Lung (tissue), 11 donors: ENCODE measurements at regions not wholly inside any gene's neighbourhood (a gene's known extent, or its start where the extent isn't known, plus 50 kb on each side); places are given as distances from the start of the nearest gene placed in this dataset.

ENCODE experiments used
- ATAC-seq: fragments of 200-7000 bp; cut with Tn5 transposase; one replicate; pipeline ENCODE4 v1.9.1; 2020; ENCODE audit warnings: moderate number of reproducible peaks; ENCODE audit not compliant: insufficient read depth, low FRiP score
- DNase-seq, 3 donors: peaks; one replicate each; pipeline ENCODE4 v3.0.0-alpha.2; 2013 to 2017
- H3K27ac ChIP-seq, 2 donors: one replicate each; pipeline ENCODE4 v1.5.1; 2013; ENCODE audit warnings: mild to moderate bottlenecking in 2 of 2, moderate library complexity in 2 of 2, control low read depth in 1 of 2, inconsistent platforms in 1 of 2, low read depth in 1 of 2, low read length in 1 of 2
- H3K27me3 ChIP-seq, 3 donors: one replicate each; pipeline ENCODE4 v1.5.1; 2013; ENCODE audit warnings: low read length in 2 of 3; ENCODE audit not compliant: control insufficient read depth in 3 of 3, insufficient read depth in 3 of 3
- H3K36me3 ChIP-seq, 4 donors: one replicate each; pipeline ENCODE4 v1.5.1; 2013; ENCODE audit warnings: low read length in 4 of 4, mild to moderate bottlenecking in 1 of 4, moderate library complexity in 1 of 4; ENCODE audit not compliant: control insufficient read depth in 4 of 4, insufficient read depth in 4 of 4
- H3K4me1 ChIP-seq, 5 donors: one replicate each; pipeline ENCODE4 v1.5.1; 2013; ENCODE audit warnings: low read length in 5 of 5, mild to moderate bottlenecking in 2 of 5, moderate library complexity in 1 of 5; ENCODE audit not compliant: control insufficient read depth in 5 of 5, insufficient read depth in 5 of 5
- H3K4me3 ChIP-seq: one replicate; pipeline ENCODE4 v1.5.1; 2013; ENCODE audit warnings: mild to moderate bottlenecking, control low read depth, moderate library complexity
- H3K9ac ChIP-seq, 2 donors: one replicate each; pipeline ENCODE4 v1.5.1; 2013; ENCODE audit warnings: low read length in 2 of 2, control low read depth in 1 of 2; ENCODE audit not compliant: insufficient read depth in 1 of 2
- H3K9me3 ChIP-seq, 4 donors: one replicate each; pipeline ENCODE4 v1.5.1; 2013; ENCODE audit warnings: low read length in 3 of 4, mild to moderate bottlenecking in 1 of 4, moderate library complexity in 1 of 4; ENCODE audit not compliant: control insufficient read depth in 4 of 4, insufficient read depth in 3 of 4
- WGBS, 2 donors: extraction: QIAGEN DNeasy Blood & Tissue Kit; methylation state at CpG; one replicate each; pipeline ENCODE4 v1.1.7; 2013; 5-methylcytosine and 5-hydroxymethylcytosine counted together
- TF ChIP-seq, protein P1 (sequence below): IDR thresholded peaks from 2 replicates; pipeline ENCODE4 v1.5.1; 2012; ENCODE audit warnings: mild to moderate bottlenecking; ENCODE audit errors: control extremely low read depth, extremely low read depth
- donor health status: control.
- donor health status: control.
- donor health status: Bipolar disorder and iron deficiency.
- donor health status: healthy.
- donor health status: DM: yes; HTN: yes; CAD: no.

DNA sequence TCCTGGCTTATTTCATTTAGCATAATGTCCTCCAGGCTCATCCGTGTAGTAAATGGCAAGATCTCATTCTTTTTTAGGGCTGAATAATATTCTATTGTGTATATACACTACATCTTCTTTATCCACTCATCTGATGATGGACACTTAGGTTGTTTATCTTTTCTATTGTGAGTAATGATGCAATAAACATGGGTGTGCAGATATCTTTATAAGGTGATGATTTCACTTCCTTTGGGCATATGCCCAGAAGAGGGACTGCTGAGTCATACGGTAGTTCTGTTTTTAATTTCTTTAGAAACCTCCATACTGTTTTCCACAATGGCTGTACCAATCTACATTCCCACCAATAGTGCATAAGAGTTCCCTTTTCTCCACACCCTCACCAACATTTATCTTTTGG, 317.6 kb upstream of the CNKSR2 start:
- Histone ChIP-seq H3K4me3 (no peak overlapping the region), H3K36me3 (no peaks in the 10 kb centered on the region), H3K9me3 (peaks cover 0 to 6% (median 3%) of the 10 kb centered on the region in 4 donors), H3K27ac (no peak overlapping the region), H3K27me3 (no peaks in the 10 kb centered on the region), H3K9ac (no peak overlapping the region), H3K4me1 (no peaks in the 10 kb centered on the region)
- TF ChIP-seq, protein P1, sequence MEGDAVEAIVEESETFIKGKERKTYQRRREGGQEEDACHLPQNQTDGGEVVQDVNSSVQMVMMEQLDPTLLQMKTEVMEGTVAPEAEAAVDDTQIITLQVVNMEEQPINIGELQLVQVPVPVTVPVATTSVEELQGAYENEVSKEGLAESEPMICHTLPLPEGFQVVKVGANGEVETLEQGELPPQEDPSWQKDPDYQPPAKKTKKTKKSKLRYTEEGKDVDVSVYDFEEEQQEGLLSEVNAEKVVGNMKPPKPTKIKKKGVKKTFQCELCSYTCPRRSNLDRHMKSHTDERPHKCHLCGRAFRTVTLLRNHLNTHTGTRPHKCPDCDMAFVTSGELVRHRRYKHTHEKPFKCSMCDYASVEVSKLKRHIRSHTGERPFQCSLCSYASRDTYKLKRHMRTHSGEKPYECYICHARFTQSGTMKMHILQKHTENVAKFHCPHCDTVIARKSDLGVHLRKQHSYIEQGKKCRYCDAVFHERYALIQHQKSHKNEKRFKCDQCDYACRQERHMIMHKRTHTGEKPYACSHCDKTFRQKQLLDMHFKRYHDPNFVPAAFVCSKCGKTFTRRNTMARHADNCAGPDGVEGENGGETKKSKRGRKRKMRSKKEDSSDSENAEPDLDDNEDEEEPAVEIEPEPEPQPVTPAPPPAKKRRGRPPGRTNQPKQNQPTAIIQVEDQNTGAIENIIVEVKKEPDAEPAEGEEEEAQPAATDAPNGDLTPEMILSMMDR = no peak
- WGBS, 2 donors = 71% methylated on average over 2 of the region's 2 CpGs
- ATAC-seq (no peak), DNase-seq (no peak)

DNA sequence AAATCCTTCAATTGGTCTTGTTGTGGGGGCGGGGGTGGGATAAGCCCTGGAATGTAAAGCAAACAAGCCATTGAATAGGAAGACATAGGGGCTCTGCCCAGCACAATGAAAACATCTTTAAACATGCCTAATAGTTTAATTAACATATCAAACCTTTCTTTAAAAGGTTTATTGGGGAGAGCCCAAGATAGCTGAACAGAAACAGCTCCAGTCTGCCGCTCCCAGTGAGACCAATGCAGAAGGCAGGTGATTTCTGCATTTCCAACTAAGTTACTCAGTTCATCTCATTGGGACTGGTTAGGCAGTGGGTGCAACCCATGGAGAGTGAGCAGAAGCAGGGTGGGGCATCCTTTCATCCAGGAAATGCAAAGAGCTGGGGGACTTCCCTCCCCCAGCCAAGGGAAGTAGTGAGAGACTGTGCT, 327.2 kb upstream of the CNKSR2 start:
- DNase-seq (no peak), ATAC-seq (no peak)
- Histone ChIP-seq H3K9me3 (no peaks in the 10 kb centered on the region), H3K36me3 (no peaks in the 10 kb centered on the region), H3K4me1 (no peaks in the 10 kb centered on the region), H3K9ac (no peak overlapping the region), H3K27me3 (peaks cover 0 to 3% (median 0%) of the 10 kb centered on the region in 3 donors), H3K27ac (no peak overlapping the region), H3K4me3 (no peak overlapping the region)
- WGBS, 2 donors = 36 to 55% methylated on average over 2 of the region's 2 CpGs
- TF ChIP-seq, protein P1 = no peak

DNA sequence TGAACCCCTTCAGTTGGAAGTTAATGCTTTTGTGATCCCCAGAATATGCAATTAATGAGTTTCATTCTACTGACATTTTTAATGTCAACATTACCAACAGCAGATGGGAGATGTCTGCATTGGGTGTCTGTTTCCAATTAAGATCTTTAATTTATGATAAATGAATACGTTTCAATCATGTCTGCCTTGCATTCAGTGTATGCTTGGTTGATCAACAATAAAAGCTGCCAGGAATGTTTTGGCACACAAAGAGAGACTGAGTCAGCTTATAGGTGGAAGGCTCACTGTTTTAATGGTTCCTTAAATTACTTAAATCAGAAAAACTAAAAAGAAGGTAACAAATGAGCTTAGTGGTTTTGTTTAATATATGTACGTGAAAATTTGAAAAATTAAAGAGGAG, 359.9 kb upstream of the CNKSR2 start:
- H3K9ac ChIP-seq = no peak overlapping the region
- H3K27ac ChIP-seq = no peak overlapping the region
- no peak overlapping the region for H3K4me3 ChIP-seq
- TF ChIP-seq, protein P1 = no peak
- ATAC-seq (no peak), DNase-seq (no peak)
- no peaks in the 10 kb centered on the region for H3K27me3 ChIP-seq
- no peaks in the 10 kb centered on the region for H3K4me1 ChIP-seq
- 66 to 75% methylated on average over 2 of the region's 2 CpGs for WGBS, 2 donors
- H3K36me3 ChIP-seq = no peaks in the 10 kb centered on the region
- H3K9me3 ChIP-seq = no peaks in the 10 kb centered on the region

DNA sequence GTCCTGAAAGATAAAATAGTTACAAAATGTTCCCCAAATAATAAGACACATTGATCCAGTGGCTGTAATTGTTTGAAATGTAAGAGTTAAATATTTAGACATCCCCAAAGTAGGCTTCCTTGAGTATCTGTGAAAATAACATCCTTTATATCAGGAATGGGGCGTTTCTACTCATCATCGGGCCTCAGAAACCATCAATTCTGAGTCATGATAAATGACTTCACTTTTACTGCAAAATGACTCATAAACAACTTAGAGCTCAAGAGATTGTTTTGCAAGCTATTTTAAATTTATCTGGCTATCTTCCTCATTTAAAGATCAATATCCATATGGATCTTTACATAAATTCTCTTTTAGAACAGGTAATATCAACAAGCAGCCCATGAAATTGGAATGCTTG, 369.4 kb upstream of the CNKSR2 start:
- H3K27me3 ChIP-seq = peaks cover 0 to 2% (median 0%) of the 10 kb centered on the region in 3 donors
- no peak for DNase-seq
- 79 to 91% methylated on average over 2 of the region's 2 CpGs for WGBS, 2 donors
- no peaks in the 10 kb centered on the region for H3K9me3 ChIP-seq
- no peak overlapping the region for H3K27ac ChIP-seq
- H3K9ac ChIP-seq = no peak overlapping the region
- H3K4me3 ChIP-seq = no peak overlapping the region
- TF ChIP-seq, protein P1 = no peak
- H3K4me1 ChIP-seq = no peaks in the 10 kb centered on the region
- ATAC-seq = no peak
- H3K36me3 ChIP-seq = no peaks in the 10 kb centered on the region
